ENCODE measurements at regions not wholly inside any gene's neighbourhood (a gene's known extent, or its start where the extent isn't known, plus 50 kb on each side); places are given as distances from the start of the nearest gene placed in this dataset.

DNA sequence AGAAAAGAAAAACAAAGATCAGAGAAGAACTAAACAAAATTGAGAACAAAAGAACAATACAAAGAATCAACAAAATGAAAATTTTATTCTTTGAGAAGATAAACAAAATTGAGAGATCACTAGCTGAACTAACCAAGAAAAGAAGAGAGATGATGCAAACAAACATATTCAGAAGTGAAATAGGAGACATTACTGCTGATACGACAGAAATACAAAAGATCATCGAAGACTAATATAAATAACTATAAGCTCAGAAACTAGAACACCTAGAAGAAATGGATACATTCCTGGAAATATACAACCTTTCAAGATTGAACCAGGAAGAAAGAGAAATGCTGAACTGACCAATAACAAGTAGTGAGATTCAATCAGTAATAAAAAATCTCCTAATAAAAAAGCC, 533.1 kb upstream of the PPP2R3A start:
- TF ChIP-seq, protein P1, sequence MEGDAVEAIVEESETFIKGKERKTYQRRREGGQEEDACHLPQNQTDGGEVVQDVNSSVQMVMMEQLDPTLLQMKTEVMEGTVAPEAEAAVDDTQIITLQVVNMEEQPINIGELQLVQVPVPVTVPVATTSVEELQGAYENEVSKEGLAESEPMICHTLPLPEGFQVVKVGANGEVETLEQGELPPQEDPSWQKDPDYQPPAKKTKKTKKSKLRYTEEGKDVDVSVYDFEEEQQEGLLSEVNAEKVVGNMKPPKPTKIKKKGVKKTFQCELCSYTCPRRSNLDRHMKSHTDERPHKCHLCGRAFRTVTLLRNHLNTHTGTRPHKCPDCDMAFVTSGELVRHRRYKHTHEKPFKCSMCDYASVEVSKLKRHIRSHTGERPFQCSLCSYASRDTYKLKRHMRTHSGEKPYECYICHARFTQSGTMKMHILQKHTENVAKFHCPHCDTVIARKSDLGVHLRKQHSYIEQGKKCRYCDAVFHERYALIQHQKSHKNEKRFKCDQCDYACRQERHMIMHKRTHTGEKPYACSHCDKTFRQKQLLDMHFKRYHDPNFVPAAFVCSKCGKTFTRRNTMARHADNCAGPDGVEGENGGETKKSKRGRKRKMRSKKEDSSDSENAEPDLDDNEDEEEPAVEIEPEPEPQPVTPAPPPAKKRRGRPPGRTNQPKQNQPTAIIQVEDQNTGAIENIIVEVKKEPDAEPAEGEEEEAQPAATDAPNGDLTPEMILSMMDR (IDR thresholded peaks at IDR 0.05; ENCODE audit: poor library complexity): no peak
- TF ChIP-seq EZH2 (IDR thresholded peaks at IDR 0.05; ENCODE audit: borderline replicate concordance): no peak
